GM12874 (cell line): ENCODE measurements at regions not wholly inside any gene's neighbourhood (a gene's known extent, or its start where the extent isn't known, plus 50 kb on each side); places are given as distances from the start of the nearest gene placed in this dataset.

Experiments
- TF ChIP-seq, protein P1 (sequence below): IDR thresholded peaks from 2 replicates; pipeline ENCODE4 v1.5.1; 2011; ENCODE audit warnings: low read depth, mild to moderate bottlenecking, control low read depth, low read length, moderate library complexity; ENCODE audit not compliant: insufficient read depth

DNA sequence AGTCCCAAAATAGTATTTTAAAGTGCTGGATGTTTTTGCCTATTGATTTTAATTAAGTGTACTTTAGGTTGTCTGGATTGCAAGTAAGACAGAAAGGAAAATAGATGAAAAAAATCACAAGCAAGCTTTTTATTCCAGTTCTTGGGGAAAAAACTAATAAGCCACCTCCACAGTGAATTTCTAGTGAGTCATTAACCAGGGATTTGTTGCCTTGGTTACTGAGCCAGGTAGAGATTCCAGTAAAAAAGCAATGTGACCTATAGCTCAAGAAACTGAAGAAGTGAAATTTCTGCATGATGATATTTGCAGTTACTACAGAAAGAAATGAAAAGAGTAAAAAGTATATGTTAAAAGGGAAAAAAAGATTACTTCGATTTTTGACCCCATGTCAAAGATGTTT is 160.6 kb downstream of the METTL4 start:
- TF ChIP-seq, protein P1, sequence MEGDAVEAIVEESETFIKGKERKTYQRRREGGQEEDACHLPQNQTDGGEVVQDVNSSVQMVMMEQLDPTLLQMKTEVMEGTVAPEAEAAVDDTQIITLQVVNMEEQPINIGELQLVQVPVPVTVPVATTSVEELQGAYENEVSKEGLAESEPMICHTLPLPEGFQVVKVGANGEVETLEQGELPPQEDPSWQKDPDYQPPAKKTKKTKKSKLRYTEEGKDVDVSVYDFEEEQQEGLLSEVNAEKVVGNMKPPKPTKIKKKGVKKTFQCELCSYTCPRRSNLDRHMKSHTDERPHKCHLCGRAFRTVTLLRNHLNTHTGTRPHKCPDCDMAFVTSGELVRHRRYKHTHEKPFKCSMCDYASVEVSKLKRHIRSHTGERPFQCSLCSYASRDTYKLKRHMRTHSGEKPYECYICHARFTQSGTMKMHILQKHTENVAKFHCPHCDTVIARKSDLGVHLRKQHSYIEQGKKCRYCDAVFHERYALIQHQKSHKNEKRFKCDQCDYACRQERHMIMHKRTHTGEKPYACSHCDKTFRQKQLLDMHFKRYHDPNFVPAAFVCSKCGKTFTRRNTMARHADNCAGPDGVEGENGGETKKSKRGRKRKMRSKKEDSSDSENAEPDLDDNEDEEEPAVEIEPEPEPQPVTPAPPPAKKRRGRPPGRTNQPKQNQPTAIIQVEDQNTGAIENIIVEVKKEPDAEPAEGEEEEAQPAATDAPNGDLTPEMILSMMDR = no peak

DNA sequence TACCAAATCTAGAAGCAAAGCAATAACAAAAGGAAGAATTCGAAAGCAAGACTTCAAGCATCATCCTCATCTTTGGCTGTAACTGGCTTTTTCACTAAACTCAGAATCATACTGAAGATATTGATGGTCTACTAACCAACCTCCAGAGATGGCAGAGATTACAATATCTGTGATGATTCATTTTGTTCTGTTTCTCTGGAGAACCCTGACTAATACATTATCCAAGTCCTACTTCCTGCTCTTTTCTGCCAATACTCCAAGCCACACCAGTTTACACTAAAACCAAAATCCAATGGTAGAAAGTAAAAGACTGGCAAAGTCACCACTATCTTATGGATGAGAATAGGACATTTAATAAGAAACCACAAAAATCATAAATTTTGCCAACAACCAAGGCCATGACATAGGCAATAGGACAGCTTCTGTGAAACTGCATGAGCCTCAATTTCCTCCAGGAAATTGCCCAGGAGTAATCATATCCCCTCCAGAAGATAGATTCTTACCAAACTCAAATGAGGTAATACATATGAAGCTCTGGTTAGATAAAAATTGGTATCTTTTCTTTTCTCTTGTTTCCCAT is 159.8 kb downstream of the METTL4 start:
- TF ChIP-seq, protein P1 = no peak

DNA sequence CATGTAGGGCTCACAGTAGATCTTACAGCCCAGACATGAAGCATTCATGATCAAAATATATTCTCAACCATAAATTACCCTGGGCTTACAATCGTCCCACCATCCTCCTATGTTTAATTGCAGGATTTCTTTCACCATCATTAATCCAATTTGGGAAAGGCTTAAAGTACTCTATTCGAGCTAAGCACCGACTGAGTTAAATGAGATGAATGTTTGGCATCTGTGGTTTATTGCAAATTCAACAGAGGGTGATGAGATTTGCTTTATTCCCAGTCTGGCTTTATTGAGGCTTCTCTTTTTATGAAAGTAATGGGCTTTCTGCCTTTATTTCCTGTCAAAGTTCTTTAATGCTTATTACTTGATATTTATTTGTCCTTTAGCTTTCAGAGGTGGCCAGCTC is 159.0 kb downstream of the METTL4 start:
- TF ChIP-seq, protein P1 = no peak

DNA sequence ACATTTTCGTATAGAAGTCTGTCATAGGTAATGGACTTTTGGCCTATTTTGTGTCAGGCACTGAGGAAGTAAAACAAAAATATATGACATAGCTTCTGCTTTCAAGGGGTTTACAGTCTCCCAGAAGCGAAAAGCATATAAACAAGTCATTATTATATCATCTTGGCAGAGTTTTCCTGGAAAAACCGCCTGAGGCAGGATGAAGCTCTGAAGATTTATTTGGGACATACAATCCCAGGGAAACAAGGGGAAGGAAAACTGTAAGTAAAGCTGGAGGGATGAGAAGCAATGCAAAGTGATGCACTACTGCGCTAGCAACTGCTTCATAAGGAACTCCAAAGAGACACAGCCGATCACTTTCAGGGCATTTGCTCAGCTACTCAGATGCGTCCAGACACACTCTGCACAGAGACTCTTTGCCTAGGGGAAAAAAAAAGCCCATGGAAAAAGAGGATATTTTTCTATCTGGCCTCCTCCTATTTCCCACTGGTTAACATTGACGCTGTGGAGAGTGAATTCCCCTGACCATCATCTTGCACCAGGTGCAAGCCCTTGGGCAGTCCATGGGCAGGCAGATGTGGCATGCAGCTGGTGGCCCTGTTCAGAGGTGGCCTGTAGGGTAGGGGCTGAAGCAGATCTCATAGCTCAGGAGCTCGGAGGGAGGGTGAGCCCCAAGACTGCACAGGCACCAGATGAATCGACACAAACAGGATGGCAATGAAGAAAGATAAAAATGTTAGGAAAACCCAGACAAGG is 158.1 kb downstream of the METTL4 start:
- TF ChIP-seq, protein P1 = no peak

DNA sequence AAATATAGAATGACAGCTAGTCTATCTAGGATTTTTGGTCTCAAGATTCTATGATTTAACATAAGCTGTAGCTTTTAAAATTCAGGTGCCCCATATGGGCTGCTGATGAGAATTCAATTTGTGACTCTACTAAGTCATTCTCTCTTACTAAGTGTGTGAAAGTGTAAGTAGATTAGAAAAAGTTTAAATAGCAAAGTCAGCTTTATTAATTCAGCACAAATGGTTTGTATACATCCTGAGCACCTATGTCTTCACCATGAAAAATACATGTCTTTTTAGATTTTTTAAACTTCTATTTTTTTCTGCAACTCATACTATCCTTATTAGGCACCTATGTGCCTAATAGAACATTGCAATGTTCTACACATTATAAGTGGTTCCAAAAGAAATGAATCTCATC is 157.1 kb downstream of the METTL4 start:
- TF ChIP-seq, protein P1 = no peak

- TF ChIP-seq, protein P1 = no peak
Measured at GRCh38 chr18:2415656-2416055, 155.6 kb downstream of the METTL4 start.

GRCh38 chr18:2417861-2418610 is 153.3 kb downstream of the METTL4 start:
- TF ChIP-seq, protein P1 = no peak
